LNCaP clone FGC (cell line): ENCODE measurements at regions not wholly inside any gene's neighbourhood (a gene's known extent, or its start where the extent isn't known, plus 50 kb on each side); places are given as distances from the start of the nearest gene placed in this dataset.

Experiments used
- DNase-seq: peaks from one replicate; pipeline ENCODE4 v3.0.0-alpha.2; 2011; ENCODE audit warnings: low read depth
- H3K4me3 ChIP-seq: 2 replicates; pipeline ENCODE4 v1.5.1; 2011; ENCODE audit warnings: mild to moderate bottlenecking, low read depth, low read length, control low read depth
- CTCF ChIP-seq: IDR thresholded peaks from 2 replicates; pipeline ENCODE4 v1.5.1; 2012; ENCODE audit warnings: mild to moderate bottlenecking; ENCODE audit not compliant: control insufficient read depth, insufficient read depth; ENCODE audit errors: extremely low read depth

GRCh38 chr18:64854112-64854511 lies 705.2 kb upstream of the LINC00305 start:
- no peak for DNase-seq
- H3K4me3 ChIP-seq, result no peak overlapping the region
- TF ChIP-seq CTCF, result no peak

DNA sequence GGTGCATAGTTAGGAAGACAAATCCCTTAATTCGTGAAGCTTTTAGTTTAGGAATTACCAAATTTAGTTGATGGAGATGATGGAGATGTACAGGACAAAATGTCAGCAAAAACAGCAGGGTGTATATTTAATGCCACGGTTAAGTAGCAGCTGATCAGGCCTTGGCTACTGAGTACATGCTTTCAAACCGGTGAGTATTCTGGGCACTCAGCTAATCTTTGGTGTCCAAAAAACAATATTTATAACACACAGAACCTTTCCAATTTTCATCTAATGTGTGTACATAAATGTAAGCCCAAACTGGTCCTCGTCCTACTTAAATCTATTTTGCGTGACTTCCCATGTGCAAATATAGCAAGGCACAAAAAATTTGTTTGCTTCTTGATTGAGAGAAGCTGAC lies 703.4 kb upstream of the LINC00305 start:
- H3K4me3 ChIP-seq, result no peak overlapping the region
- no peak for TF ChIP-seq CTCF
- DNase-seq, result no peak

DNA sequence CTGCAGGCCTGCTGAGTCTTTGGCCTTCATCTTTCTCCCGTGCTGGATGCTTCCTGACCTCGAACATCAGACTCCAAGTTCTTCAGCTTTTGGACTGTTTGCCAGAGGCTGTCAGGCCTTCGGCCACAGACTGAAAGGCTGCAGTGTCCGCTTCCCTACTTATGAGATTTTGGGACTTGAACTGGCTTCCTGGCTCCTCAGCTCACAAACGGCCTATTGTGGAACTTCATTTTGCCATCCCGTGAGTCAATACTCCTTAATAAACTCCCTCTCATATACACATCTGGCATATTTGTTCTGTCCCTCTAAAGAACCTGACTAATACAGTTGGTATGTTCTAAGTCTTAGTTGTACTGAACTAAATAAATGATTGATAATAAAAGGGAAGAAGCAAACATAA lies 702.8 kb upstream of the LINC00305 start:
- no peak for DNase-seq
- no peak overlapping the region for H3K4me3 ChIP-seq
- no peak for TF ChIP-seq CTCF

DNA sequence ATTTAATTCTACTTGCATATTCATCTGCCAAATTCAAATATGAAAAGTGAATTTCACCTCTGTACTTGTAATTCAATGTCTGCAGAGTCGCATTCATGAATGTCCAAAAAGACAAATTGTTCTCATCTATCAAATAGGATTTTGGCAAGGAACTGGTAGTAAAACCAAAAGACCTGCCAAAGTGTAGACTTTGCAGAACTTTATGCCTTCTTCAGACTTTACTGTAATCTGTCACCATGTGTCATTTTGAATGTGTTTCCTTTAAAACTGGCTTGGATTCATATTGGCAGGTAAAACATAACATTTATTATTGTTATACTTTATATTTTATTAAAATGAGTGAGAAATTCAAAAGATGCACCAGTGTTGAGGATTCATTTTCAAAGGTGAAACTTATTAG lies 701.9 kb upstream of the LINC00305 start:
- no peak for TF ChIP-seq CTCF
- H3K4me3 ChIP-seq, result no peak overlapping the region
- DNase-seq, result no peak

GRCh38 chr18:64840911-64841701 lies 692.2 kb upstream of the LINC00305 start:
- no peak overlapping the region for H3K4me3 ChIP-seq
- no peak for DNase-seq
- TF ChIP-seq CTCF, result no peak

- H3K4me3 ChIP-seq, result no peak overlapping the region
- TF ChIP-seq CTCF, result no peak
- DNase-seq, result no peak
These were observed 661.5 kb upstream of the LINC00305 start for GRCh38 chr18:64810354-64810753.

GRCh38 chr18:64809801-64810200 lies 660.9 kb upstream of the LINC00305 start:
- no peak for TF ChIP-seq CTCF
- no peak overlapping the region for H3K4me3 ChIP-seq
- no peak for DNase-seq
